HUES48 (cell line): ENCODE measurements at regions not wholly inside any gene's neighbourhood (a gene's known extent, or its start where the extent isn't known, plus 50 kb on each side); places are given as distances from the start of the nearest gene placed in this dataset.
"Not testable (repeated sequence)": the region's sequence is repeated elsewhere in the genome, so short reads cannot be mapped to it uniquely, and the experiment has no call there.

Source experiments
- H3K27ac ChIP-seq: one replicate; pipeline ENCODE4 v1.7.0; 2013; ENCODE audit warnings: low read depth, low read length, inconsistent platforms
- H3K27me3 ChIP-seq: 2 replicates; pipeline ENCODE4 v1.6.1; 2013; ENCODE audit warnings: mild to moderate bottlenecking, low read length; ENCODE audit not compliant: control insufficient read depth, insufficient read depth
- H3K36me3 ChIP-seq: 2 replicates; pipeline ENCODE4 v1.6.1; 2013; ENCODE audit warnings: low read length; ENCODE audit not compliant: control insufficient read depth, insufficient read depth
- H3K4me1 ChIP-seq: 2 replicates; pipeline ENCODE4 v1.6.1; 2013; ENCODE audit warnings: mild to moderate bottlenecking, low read length; ENCODE audit not compliant: control insufficient read depth, insufficient read depth
- H3K4me3 ChIP-seq: 2 replicates; pipeline ENCODE4 v1.5.1; 2013; ENCODE audit warnings: mild to moderate bottlenecking, low read depth, low read length
- H3K9ac ChIP-seq: 2 replicates; pipeline ENCODE4 v1.6.1; 2013; ENCODE audit warnings: mild to moderate bottlenecking, low read depth, low read length, moderate library complexity
- H3K9me3 ChIP-seq: 2 replicates; pipeline ENCODE4 v1.6.1; 2013; ENCODE audit warnings: low read length; ENCODE audit not compliant: control insufficient read depth, insufficient read depth

DNA sequence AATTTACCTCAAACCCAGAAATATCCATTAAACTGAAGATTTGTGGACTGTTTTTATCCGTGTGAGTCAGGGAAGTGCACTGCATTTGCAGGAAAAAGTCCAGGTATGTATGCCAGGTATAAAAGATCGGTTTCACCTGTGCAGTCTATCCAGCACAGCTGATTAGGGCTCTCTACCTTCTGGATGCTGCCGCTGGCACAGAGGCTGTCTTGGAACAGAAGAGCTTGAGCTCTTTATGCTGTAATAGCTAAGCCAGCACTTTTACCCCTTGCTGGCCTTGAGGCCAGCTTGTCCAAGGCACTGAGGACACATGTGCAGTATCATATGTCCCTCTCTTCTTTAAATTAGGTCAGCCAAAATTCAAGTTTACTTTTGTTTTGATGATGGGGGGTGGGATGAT, 851.0 kb downstream of the DIAPH3 start:
- no peaks in the 10 kb centered on the region; the same call in 1 of the 2 replicates for H3K9me3 ChIP-seq
- H3K9ac ChIP-seq, result no peak overlapping the region
- H3K36me3 ChIP-seq, result no peaks in the 10 kb centered on the region
- H3K4me1 ChIP-seq, result no peaks in the 10 kb centered on the region
- no peaks in the 10 kb centered on the region for H3K27me3 ChIP-seq
- H3K4me3 ChIP-seq, result no peak overlapping the region
- H3K27ac ChIP-seq, result no peak overlapping the region

- no peaks in the 10 kb centered on the region for H3K36me3 ChIP-seq
- no peak overlapping the region for H3K27ac ChIP-seq
Measured at GRCh38 chr13:59318320-59318930, 845.3 kb downstream of the DIAPH3 start.

DNA sequence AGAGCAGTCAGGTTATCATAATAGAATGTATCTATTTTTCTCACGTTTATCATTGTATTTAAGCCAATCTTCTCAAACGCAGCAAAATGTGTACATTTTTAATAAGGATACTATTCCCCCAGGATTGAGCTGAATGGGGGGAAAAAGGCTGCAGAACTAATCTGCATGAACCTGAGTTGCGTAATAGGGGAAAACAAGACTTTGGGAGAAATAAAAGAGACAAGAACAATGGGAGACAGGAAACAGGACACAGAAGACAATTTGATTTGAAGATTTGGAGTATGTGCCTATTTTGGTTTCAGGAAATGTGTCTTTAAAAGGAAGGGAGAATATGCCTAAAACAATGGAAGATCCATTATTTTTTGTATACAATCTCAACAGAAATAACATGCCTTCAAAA, 844.5 kb downstream of the DIAPH3 start:
- peaks cover 9% of the 10 kb centered on the region; the same call in 1 of the 2 replicates for H3K4me1 ChIP-seq
- no peak overlapping the region for H3K4me3 ChIP-seq
- no peaks in the 10 kb centered on the region for H3K36me3 ChIP-seq
- H3K27ac ChIP-seq, result no peak overlapping the region
- no peak overlapping the region for H3K9ac ChIP-seq
- no peaks in the 10 kb centered on the region for H3K9me3 ChIP-seq
- H3K27me3 ChIP-seq, result no peaks in the 10 kb centered on the region

More at GRCh38 chr13:59318320-59318930, 845.3 kb downstream of the DIAPH3 start:
- Histone ChIP-seq H3K4me3 (no peak overlapping the region), H3K9me3 (no peaks in the 10 kb centered on the region), H3K9ac (no peak overlapping the region), H3K27me3 (no peaks in the 10 kb centered on the region), H3K4me1 (peaks cover 9% of the 10 kb centered on the region; the same call in 1 of the 2 replicates)

DNA sequence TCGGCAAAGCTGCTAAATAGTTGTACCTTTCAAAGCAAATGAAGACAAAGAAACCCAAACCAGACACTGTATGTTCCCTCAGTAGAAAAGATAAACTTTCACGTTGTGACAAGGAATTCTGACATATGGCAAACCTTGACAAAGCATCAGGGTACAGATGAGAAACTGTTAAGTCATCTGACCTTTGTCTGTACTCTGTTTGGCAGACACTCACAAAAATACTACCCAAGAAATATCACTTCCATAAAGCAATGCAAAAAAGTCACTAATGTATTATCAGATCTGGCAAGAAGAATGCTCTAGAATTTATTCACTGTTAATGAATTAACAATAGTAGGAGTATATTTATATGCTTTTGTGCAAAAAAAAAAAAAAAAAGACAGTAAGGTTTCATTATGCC, 843.7 kb downstream of the DIAPH3 start:
- no peaks in the 10 kb centered on the region for H3K36me3 ChIP-seq
- H3K27me3 ChIP-seq, result no peaks in the 10 kb centered on the region
- peaks cover 9% of the 10 kb centered on the region; the same call in 1 of the 2 replicates for H3K4me1 ChIP-seq
- no peak overlapping the region for H3K9ac ChIP-seq
- no peak overlapping the region for H3K4me3 ChIP-seq
- H3K9me3 ChIP-seq, result no peaks in the 10 kb centered on the region
- H3K27ac ChIP-seq, result no peak overlapping the region

- H3K9me3 ChIP-seq, H3K27me3 ChIP-seq, H3K9ac ChIP-seq, H3K4me1 ChIP-seq, H3K27ac ChIP-seq, H3K4me3 ChIP-seq, H3K36me3 ChIP-seq: not testable (repeated sequence)
Measured at GRCh38 chr13:59324401-59324800, 839.3 kb downstream of the DIAPH3 start.

GRCh38 chr13:59326717-59327116, 837.0 kb downstream of the DIAPH3 start:
- H3K27ac ChIP-seq, result no peak overlapping the region
- H3K9me3 ChIP-seq, result no peaks in the 10 kb centered on the region
- no peak overlapping the region for H3K4me3 ChIP-seq
- no peaks in the 10 kb centered on the region for H3K36me3 ChIP-seq
- no peaks in the 10 kb centered on the region for H3K4me1 ChIP-seq
- no peaks in the 10 kb centered on the region for H3K27me3 ChIP-seq
- H3K9ac ChIP-seq, result no peak overlapping the region

GRCh38 chr13:59330764-59331163, 833.0 kb downstream of the DIAPH3 start:
- Histone ChIP-seq H3K4me3 (no peak overlapping the region), H3K27ac (no peak overlapping the region), H3K36me3 (no peaks in the 10 kb centered on the region), H3K9ac (no peak overlapping the region), H3K27me3 (no peaks in the 10 kb centered on the region), H3K9me3 (no peaks in the 10 kb centered on the region), H3K4me1 (no peaks in the 10 kb centered on the region)

GRCh38 chr13:59332966-59333365, 830.8 kb downstream of the DIAPH3 start:
- Histone ChIP-seq H3K36me3 (no peaks in the 10 kb centered on the region), H3K27ac (no peak overlapping the region), H3K9me3 (no peaks in the 10 kb centered on the region), H3K4me3 (no peak overlapping the region), H3K27me3 (no peaks in the 10 kb centered on the region), H3K9ac (no peak overlapping the region), H3K4me1 (no peaks in the 10 kb centered on the region)

DNA sequence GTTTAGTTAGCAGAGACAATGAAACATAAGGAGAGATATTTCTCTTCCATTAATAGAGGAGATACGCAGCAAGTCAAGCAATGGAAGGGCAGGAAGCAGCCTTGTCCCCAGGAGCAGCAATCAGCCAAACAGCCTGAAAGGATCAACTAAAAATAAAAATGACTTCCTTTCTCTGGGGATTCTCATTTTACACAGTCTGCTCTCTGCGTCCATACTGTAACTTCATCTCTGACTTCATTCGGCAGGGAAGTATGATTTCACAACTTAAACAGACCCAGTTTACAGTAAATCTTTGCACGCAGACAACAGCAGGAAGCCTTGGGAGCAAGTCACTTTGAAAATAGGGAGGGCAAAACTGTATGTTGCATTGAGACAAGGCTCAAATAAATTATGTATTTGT, 826.7 kb downstream of the DIAPH3 start:
- Histone ChIP-seq H3K9ac (no peak overlapping the region), H3K36me3 (no peaks in the 10 kb centered on the region), H3K4me1 (no peaks in the 10 kb centered on the region), H3K9me3 (no peaks in the 10 kb centered on the region), H3K4me3 (no peak overlapping the region), H3K27me3 (no peaks in the 10 kb centered on the region), H3K27ac (no peak overlapping the region)

DNA sequence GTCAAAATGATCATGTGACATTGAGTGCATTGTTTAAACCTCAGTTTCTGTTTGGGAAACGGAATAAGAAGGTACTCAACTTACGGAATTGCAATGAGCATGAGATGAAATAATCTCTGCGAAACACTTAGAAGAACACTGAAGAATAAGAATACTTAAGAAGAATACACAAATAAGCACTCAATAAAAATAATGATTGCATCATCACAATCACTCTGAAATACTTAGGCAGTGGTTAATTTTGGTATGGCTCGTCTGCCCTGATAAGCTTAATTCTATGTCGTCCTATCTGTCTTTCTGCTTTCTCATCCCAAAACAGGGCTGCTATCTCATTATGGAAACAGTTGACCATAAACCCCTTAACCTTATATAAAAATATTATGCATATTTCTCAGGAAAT, 823.6 kb downstream of the DIAPH3 start:
- no peak overlapping the region for H3K4me3 ChIP-seq
- H3K36me3 ChIP-seq, result no peaks in the 10 kb centered on the region
- no peaks in the 10 kb centered on the region for H3K27me3 ChIP-seq
- no peak overlapping the region for H3K9ac ChIP-seq
- H3K27ac ChIP-seq, result no peak overlapping the region
- H3K9me3 ChIP-seq, result no peaks in the 10 kb centered on the region
- no peaks in the 10 kb centered on the region for H3K4me1 ChIP-seq

DNA sequence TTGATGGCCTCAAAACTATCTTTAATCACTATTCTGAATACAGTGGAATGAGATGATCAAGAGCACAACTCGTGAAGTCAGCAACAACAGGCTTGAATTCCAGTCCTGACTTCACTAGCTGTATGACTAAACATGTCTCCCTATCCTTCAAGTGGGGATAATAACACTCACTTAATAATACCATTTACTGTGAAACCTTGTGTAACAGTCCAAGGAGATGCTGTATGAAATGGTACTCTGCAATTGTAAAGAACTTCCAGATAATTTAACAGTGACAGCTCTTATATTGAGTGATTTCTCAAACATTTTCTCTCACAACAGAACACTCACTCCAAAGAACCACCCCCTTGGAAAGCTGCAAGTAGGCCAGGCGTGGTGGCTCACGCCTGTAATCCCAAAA, 823.1 kb downstream of the DIAPH3 start:
- Histone ChIP-seq H3K36me3 (no peaks in the 10 kb centered on the region), H3K27ac (no peak overlapping the region), H3K9me3 (no peaks in the 10 kb centered on the region), H3K4me3 (no peak overlapping the region), H3K4me1 (no peaks in the 10 kb centered on the region), H3K27me3 (no peaks in the 10 kb centered on the region), H3K9ac (no peak overlapping the region)
